HUDEP-2 (cell line): ENCODE measurements at regions not wholly inside any gene's neighbourhood (a gene's known extent, or its start where the extent isn't known, plus 50 kb on each side); places are given as distances from the start of the nearest gene placed in this dataset.
"Not testable (repeated sequence)": the region's sequence is repeated elsewhere in the genome, so short reads cannot be mapped to it uniquely, and the experiment has no call there.

ENCODE experiments used
- DNase-seq, 76 experiments: peaks; one replicate each; lab custom pipeline; 2025; ENCODE audit not compliant: unreplicated experiment in 76 of 76; lab: John Stamatoyannopoulos, UW

GRCh38 chr1:99496067-99496466, 149.8 kb upstream of the PALMD start:
- DNase-seq = no peak

DNA sequence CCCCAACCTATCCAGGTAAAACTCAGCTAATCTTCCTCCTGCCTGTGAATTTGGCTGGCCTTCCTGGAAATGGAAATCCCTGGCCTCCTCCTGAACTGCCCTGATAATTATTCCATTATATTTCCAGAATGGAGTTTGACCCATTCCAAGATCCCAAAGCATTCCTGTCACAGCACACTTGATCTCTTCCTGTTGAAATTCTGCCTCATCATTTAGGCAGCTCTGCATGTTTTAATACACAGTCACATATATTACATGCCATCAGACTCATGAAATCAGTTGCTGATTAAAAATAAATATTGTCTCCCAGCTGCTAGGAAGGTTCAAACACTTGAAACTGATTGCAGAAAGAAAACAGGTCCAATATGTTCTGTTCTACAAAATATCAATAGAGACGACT, 148.2 kb upstream of the PALMD start:
- no peak for DNase-seq

DNA sequence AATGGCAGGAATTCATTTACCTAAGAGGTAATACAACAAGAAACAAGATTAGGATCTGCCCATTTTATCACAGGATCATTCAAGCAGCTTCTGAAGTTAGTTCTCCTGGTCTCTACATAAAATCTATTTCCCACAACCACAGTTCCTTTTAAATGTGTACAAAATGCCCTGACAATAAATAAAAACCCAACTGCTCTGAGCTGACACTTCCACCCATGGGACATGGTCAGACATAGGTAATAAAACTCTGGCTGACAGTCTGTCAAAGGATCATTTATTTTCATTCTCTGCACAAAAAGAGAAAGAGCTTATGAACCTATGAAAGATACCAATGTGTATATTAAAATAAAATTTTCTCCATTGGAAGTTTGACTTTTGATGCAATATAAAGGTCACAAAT, 145.4 kb upstream of the PALMD start:
- no peak for DNase-seq

DNA sequence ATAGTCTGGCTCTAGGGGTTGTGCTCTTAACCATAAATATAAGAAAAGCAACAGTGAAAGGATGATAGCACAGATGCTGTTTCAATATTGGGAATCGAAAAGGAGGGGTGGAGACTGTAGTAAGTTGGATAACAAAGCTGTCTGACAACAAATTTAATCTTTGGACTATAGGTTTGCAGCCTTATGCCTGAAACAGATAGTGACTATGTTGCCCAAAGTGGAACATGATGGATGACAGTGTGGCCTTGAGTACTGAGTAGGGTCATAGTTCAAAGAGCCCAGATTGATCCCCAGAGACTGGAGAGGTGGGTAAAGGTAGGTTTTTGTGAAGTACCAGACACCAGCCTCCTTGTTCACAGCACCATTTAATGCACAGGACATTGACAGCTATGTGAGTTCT, 144.0 kb upstream of the PALMD start:
- no peak for DNase-seq

GRCh38 chr1:99502400-99502799, 143.5 kb upstream of the PALMD start:
- no peak for DNase-seq

DNA sequence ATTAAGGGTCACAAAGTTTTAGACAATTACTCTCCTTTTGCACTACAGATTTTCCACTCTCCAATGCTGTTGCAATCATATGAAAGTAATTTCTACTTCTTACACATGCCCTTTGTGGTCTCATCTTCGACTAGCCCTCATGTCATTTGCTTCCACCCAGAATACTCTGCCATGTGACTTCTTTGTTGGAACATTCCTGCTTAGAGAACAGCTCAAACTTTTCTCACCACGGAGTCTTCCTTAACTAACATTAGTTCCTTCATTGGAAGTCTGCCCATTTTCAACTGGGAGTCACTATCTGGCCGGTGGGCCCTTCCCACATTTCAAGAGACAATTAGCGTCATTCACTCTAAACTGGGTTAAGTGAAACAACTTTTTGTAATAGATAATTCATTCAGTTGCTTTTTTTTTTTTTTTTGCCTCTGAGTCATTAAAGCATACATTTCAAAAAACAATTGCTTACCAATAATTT, 142.6 kb upstream of the PALMD start:
- no peak for DNase-seq

GRCh38 chr1:99504287-99504686, 141.6 kb upstream of the PALMD start:
- DNase-seq = no peak

- no peak for DNase-seq
Observed at GRCh38 chr1:99506631-99507030, 139.3 kb upstream of the PALMD start.

DNA sequence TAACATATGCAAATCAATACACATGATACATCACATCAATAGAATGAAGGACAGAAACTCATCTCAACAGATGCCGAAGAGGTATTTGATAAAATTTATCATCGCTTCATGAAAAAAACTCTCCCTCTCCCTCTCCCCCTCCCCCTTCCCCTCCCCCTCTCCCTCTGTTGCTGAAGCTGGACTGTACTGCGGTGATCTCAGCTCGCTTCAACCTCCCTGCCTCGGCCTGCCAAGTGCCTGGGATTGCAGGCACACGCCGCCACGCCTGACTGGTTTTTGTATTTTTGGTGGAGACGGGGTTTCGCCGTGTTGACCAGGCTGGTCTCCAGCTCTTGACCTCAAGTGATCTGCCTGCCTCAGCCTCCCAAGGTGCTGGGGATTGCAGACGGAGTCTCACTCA, 138.5 kb upstream of the PALMD start:
- DNase-seq = not testable (repeated sequence)

- no peak for DNase-seq
Observed at GRCh38 chr1:99507906-99508732, 137.8 kb upstream of the PALMD start.

DNA sequence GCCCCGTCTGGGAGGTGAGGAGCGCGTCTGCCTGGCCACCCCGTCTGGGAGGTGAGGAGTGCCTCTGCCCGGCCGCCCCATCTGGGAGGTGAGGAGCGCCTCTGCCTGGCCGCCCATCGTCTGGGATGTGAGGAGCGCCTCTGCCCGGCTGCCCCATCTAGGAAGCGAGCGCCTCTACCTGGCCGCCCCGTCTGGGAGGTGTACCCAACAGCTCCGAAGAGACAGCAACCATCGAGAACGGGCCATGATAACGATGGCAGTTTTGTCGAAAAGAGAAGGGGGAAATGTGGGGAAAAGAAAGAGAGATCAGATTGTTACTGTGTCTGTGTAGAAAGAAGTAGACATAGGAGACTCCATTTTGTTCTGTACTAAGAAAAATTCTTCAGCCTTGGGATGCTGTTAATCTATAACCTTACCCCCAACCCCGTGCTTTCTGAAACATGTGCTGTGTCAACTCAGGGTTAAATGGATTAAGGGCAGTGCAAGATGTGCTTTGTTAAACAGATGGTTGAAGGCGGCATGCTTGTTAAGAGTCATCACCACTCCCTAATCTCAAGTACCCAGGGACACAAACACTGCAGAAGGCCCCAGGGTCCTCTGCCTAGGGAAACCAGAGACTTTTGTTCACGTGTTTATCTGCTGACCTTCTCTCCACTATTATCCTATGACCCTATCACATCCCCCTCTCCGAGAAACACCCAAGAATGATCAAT, 137.0 kb upstream of the PALMD start:
- not testable (repeated sequence) for DNase-seq

DNA sequence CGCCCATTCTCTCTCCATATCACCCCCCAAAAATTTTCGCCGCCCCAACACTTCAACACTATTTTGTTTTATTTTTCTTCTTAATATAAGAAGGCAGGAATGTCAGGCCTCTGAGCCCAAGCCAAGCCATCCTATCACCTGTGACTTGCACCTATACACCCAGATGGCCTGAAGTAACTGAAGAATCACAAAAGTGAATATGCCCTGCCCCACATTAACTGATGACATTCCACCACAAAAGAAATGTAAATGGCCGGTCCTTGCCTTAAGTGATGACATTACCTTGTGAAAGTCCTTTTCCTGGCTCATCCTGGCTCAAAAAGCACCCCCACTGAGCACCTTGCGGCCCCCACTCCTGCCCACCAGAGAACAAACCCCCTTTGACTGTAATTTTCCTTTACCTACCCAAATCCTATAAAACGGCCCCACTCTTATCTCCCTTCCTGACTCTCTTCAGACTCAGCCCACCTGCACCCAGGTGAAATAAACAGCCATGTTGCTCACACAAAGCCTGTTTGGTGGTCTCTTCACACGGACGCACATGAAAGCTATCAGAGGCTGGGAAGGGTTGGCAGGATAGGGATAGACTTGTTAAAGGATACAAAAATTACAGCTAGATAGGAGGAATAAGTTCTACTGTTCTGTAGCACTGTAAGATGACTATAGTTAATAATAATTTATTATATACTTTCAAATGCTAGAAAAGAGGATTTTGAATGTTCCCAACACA, 130.9 kb upstream of the PALMD start:
- DNase-seq = not testable (repeated sequence)

DNA sequence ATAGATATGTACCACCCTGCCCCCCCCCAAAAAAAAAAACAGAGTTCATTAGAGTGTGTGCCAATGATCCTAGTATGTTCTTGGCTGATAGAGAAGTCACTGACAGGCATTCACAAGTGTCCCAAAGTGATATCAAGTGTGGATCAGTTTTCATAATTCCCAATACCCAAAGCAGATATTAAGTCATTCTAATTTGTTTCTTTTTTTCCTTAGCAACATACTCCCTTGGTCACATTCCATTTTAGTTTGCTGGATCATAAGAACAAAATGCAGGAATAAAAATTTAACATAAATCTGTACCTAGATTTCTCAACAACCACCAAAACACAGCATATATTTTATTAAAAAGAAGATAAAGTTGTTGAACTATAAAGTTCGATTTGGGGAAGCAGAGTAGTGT, 129.8 kb upstream of the PALMD start:
- DNase-seq = no peak

DNA sequence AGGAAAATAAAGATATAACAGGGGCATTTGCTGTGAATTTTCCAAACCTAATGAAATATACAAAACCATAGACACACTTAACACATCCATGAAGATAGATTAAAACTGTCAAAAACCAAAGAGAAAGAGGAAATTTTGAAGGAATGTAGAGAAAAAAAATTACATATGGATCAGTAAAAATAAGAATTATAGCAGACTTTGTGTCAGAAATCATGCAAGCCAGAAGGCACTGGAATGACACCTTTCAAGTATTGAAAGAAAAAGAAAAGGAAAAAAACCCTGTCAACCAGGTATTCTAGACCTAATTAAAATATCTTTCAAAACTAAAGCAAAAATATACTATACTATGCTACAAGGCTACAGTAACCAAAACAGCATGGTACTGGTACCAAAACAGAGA, 125.8 kb upstream of the PALMD start:
- no peak for DNase-seq

DNA sequence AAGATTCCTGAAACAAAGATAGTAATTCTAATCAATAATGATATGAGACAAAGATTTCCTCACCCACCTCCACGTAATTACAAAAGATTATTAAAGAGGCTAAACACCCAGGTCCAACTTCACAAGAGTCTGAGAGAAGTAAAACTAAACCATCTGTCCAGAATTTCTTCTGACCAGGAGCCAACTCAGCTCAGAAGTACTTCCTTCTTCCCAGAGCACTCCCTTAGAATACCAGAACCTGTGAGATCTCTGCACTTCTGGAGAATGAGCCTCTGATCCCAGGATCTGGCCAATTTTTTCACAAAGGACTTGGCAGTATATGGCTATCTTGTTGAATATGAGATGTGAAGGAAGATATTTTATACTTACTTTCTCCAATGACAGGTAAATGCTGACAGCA, 120.6 kb upstream of the PALMD start:
- no peak for DNase-seq

- no peak for DNase-seq
Observed at GRCh38 chr1:99527078-99527477, 118.8 kb upstream of the PALMD start.

- no peak for DNase-seq
Observed at GRCh38 chr1:99527545-99527944, 118.4 kb upstream of the PALMD start.

DNA sequence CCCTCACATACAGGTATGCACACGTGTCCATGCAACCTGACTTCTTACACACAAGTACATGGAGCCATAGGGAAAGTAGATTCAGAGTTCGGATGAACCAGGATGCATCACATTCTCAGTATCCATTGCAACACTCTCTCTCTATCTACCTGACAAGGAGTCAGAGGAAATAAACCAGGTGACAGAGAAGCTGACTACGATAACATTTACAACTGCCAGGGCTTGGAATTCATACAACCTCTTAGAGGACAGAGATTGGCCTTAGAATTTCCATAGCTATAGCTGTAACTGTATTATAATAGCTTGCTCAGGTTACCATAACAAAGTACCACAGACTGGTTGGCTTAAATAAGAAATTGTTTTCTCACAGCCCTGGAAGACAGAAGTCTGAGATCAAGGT, 116.9 kb upstream of the PALMD start:
- no peak for DNase-seq

DNA sequence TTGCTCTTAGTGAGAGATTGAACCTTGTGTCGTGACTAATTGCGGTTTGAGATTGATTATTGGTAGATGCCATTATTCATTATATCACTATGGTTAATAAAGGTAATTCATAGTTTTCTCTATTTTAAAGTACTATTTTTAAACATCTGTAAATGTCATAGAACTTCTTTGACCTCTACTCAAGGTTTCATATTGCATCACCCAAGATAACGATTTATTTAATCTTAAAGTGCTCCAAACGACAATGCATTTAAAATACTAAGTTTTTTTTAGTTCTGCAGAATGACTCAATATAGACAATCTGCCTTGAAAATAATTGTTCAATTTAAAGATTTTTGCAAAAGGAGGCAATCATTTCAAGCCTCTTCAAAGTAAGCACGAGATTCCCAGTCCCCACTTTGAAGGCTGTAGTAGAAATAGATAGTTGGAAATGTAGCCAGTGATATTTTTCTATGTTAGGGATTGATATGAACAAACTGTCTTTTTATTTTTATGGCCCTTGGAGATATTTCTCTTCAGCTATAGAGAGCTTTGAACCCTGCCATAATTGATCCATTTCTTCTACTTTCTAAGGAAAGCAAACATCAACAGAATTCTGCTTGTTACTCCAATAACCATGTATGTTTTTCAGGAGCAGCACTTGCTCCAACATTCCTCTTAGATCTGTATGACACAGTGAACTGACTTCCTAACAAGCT, 114.2 kb upstream of the PALMD start:
- DNase-seq = no peak

DNA sequence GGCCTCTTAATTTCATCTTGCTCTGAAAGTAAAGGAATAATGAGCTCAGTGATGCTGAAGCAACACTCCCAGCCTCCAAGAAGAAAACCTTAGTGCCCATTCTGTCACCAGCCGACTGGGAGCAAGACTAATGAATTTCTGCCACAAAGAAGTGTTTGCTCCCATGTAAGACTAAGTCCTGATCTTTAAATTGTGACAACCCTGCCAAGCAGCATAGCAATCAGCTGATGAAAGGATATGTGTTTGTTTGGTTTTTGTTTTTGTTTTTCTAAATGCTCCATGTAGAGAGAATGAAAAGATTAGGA, 113.7 kb upstream of the PALMD start:
- no peak for DNase-seq
